GM12891 (cell line): ENCODE measurements at regions not wholly inside any gene's neighbourhood (a gene's known extent, or its start where the extent isn't known, plus 50 kb on each side); places are given as distances from the start of the nearest gene placed in this dataset.

Experiments
- POLR2A ChIP-seq: IDR thresholded peaks from 2 replicates; pipeline ENCODE4 v1.6.1; 2011; ENCODE audit warnings: low read depth, low read length, control low read depth
- POLR2AphosphoS5 ChIP-seq: IDR thresholded peaks from 2 replicates; pipeline ENCODE4 v1.6.1; 2011; ENCODE audit warnings: low read depth, low read length, control low read depth
- POU2F2 ChIP-seq: IDR thresholded peaks from 2 replicates; pipeline ENCODE4 v1.6.1; 2011; ENCODE audit warnings: low read depth, mild to moderate bottlenecking, control low read depth, low read length, moderate library complexity
- SPI1 ChIP-seq: IDR thresholded peaks from 2 replicates; pipeline ENCODE4 v1.6.1; 2011; ENCODE audit warnings: low read depth, low read length, control low read depth
- TAF1 ChIP-seq: IDR thresholded peaks from 2 replicates; pipeline ENCODE4 v1.6.1; 2011; ENCODE audit warnings: low read depth, low read length, control low read depth

- TF ChIP-seq POLR2AphosphoS5 = no peak
- no peak for TF ChIP-seq POLR2A
- no peak for TF ChIP-seq TAF1
- no peak for TF ChIP-seq SPI1
- TF ChIP-seq POU2F2 = no peak
Measured at GRCh38 chr2:148577845-148578492, 66.6 kb upstream of the EPC2 start.
